GM12878 (cell line): ENCODE measurements at regions not wholly inside any gene's neighbourhood (a gene's known extent, or its start where the extent isn't known, plus 50 kb on each side); places are given as distances from the start of the nearest gene placed in this dataset.

Source experiments
- ATAC-seq: fragments of 200-7000 bp; cut with Tn5 transposase; 3 replicates; pipeline ENCODE4 v1.9.1; 2020; ENCODE audit warnings: mild to moderate bottlenecking, moderate library complexity
- BruUV-seq: library from RNA; stranded (reverse); fragments of 400-500 nt; replicated peaks from 2 replicates; lab custom pipeline; 2021; lab: Mats Ljungman, UMichigan
- CTCF ChIA-PET: fragments of 300-600 bp; sonication (Branson Sonifier 250); formaldehyde crosslinking; extraction: SDS; loops from one replicate; lab custom pipeline; 2021; ENCODE audit warnings: inconsistent platforms; lab: Yijun Ruan, JAX
- POLR2A ChIA-PET: fragments of 350-600 bp; formaldehyde crosslinking; extraction: SDS; loops from one replicate; lab custom pipeline; 2021; ENCODE audit warnings: inconsistent platforms; lab: Charles Lee
- RAD21 ChIA-PET: fragments of 300-600 bp; sonication (Branson Sonifier 250); formaldehyde crosslinking; loops from one replicate; lab custom pipeline; 2023; ENCODE audit warnings: antibody characterized with exemption; ENCODE audit not compliant: unreplicated experiment; lab: Charles Lee
- SMC1A ChIA-PET: fragments of 300-600 bp; sonication (Branson Sonifier 250); formaldehyde crosslinking; loops from one replicate; lab custom pipeline; 2023; ENCODE audit not compliant: unreplicated experiment, uncharacterized antibody; lab: Charles Lee
- DNase-seq: peaks from one replicate; pipeline ENCODE4 v3.0.0-alpha.2; 2011; ENCODE audit warnings: low read depth, low spot score
- FAIRE-seq: peaks from 3 replicates; lab custom pipeline; 2011; peaks lifted over from hg19 to GRCh38; lab: Jason Lieb, UNC
- H2AFZ ChIP-seq: 2 replicates; pipeline ENCODE4 v1.6.0; 2011; ENCODE audit warnings: low read depth, low read length, control low read depth; ENCODE audit not compliant: control insufficient read depth
- H3K27ac ChIP-seq: 2 replicates; pipeline ENCODE4 v1.5.1; 2011; ENCODE audit warnings: control low read depth; ENCODE audit not compliant: control insufficient read depth, insufficient read depth
- H3K27me3 ChIP-seq, 2 experiments: replicated peaks in 1 of 2; 2 replicates each; pipeline versions ENCODE4 v1.6.0 to v1.6.1; 2011; ENCODE audit warnings: low read length in 1 of 2; ENCODE audit not compliant: control insufficient read depth in 2 of 2, insufficient read depth in 2 of 2
- H3K36me3 ChIP-seq, 2 experiments: 2 replicates each; pipeline ENCODE4 v1.5.1; 2011; ENCODE audit warnings: low read length in 1 of 2; ENCODE audit not compliant: control insufficient read depth in 2 of 2, insufficient read depth in 2 of 2
- H3K4me1 ChIP-seq: 2 replicates; pipeline ENCODE4 v1.6.1; 2011; ENCODE audit warnings: mild to moderate bottlenecking, low read length, moderate library complexity, mixed read lengths; ENCODE audit not compliant: control insufficient read depth, insufficient read depth
- H3K4me2 ChIP-seq: 2 replicates; pipeline ENCODE4 v1.6.0; 2011; ENCODE audit warnings: control low read depth; ENCODE audit not compliant: control insufficient read depth, insufficient read depth
- H3K4me3 ChIP-seq: fragments of 200-600 bp; sonication (generic); 2 replicates; pipeline ENCODE4 v1.5.1; 2016
- H3K79me2 ChIP-seq: 2 replicates; pipeline ENCODE4 v1.6.0; 2011; ENCODE audit warnings: low read length; ENCODE audit not compliant: control insufficient read depth, insufficient read depth
- H3K9ac ChIP-seq: 2 replicates; pipeline ENCODE4 v1.8.0; 2011; ENCODE audit warnings: low read length, control low read depth, mixed read lengths; ENCODE audit not compliant: control insufficient read depth, insufficient read depth
- H3K9me3 ChIP-seq: replicated peaks from 3 replicates; pipeline ENCODE4 v1.5.1; 2011; ENCODE audit warnings: mild to moderate bottlenecking, low read length; ENCODE audit not compliant: control insufficient read depth, insufficient read depth
- H4K20me1 ChIP-seq: 2 replicates; pipeline ENCODE4 v1.6.0; 2011; ENCODE audit not compliant: control insufficient read depth, insufficient read depth
- ATF3 ChIP-seq: IDR thresholded peaks from 2 replicates; pipeline ENCODE4 v1.6.1; 2011; ENCODE audit warnings: low read depth, mild to moderate bottlenecking, low read length, moderate library complexity, borderline replicate concordance; ENCODE audit errors: extremely low read depth
- EZH2 ChIP-seq: IDR thresholded peaks from 2 replicates; pipeline ENCODE4 v1.6.1; 2012; ENCODE audit warnings: low read depth, mild to moderate bottlenecking, control low read depth, inconsistent platforms, low read length, borderline replicate concordance; ENCODE audit not compliant: control insufficient read depth
- GATAD2B ChIP-seq: fragments of 450-650 bp; conservative IDR thresholded peaks from 2 replicates; pipeline ENCODE4 v1.6.1; 2017; ENCODE audit warnings: low read depth, mild to moderate bottlenecking, moderate library complexity
- MEF2A ChIP-seq: IDR thresholded peaks from 2 replicates; pipeline ENCODE4 v1.6.1; 2011; ENCODE audit warnings: low read depth, mild to moderate bottlenecking, low read length, moderate library complexity; ENCODE audit not compliant: insufficient read depth
- RAD51 ChIP-seq: fragments of 450-650 bp; IDR thresholded peaks from 2 replicates; pipeline ENCODE4 v1.6.1; 2016; ENCODE audit warnings: moderate library complexity, mild to moderate bottlenecking, inconsistent platforms
- SKIL ChIP-seq: fragments of 450-650 bp; IDR thresholded peaks from 2 replicates; pipeline ENCODE4 v1.6.1; 2017; ENCODE audit warnings: mild to moderate bottlenecking, low read depth, inconsistent platforms; ENCODE audit not compliant: poor library complexity, severe bottlenecking
- STAT3 ChIP-seq: IDR thresholded peaks from 2 replicates; pipeline ENCODE4 v1.6.1; 2011; ENCODE audit warnings: low read depth, low read length, improper control_type of control experiment
- ZBTB11 ChIP-seq: fragments of 450-650 bp; formaldehyde crosslinking; IDR thresholded peaks from 2 replicates; pipeline ENCODE4 v1.5.0; 2022; ENCODE audit warnings: mild to moderate bottlenecking, missing genetic modification characterization
- WGBS: methylation state at CpG from one replicate; pipeline ENCODE4 v1.1.6; 2016; ENCODE audit warnings: low lambda C conversion rate; ENCODE audit not compliant: insufficient replicate concordance, insufficient coverage; ENCODE audit errors: missing lambda C conversion rate; 5-methylcytosine and 5-hydroxymethylcytosine counted together
- in situ Hi-C: fragments of 300-500 bp; cut with MboI; formaldehyde crosslinking; loops from 9 replicates; pipeline ENCODE4 v1.14.3; 2018; ENCODE audit warnings: mixed read lengths
- intact Hi-C: fragments of 100-400 bp; cut with micrococcal nuclease; formaldehyde crosslinking; loops from one replicate; pipeline ENCODE4 v1.14.2; 2022; ENCODE audit not compliant: unreplicated experiment
- TF ChIP-seq, protein P1 (sequence below): fragments of 450-650 bp; IDR thresholded peaks from 2 replicates; pipeline ENCODE4 v1.6.1; 2016; ENCODE audit warnings: mild to moderate bottlenecking
- TF ChIP-seq, protein P2 (sequence below): fragments of 450-650 bp; IDR thresholded peaks from 2 replicates; pipeline ENCODE4 v1.6.1; 2017; ENCODE audit warnings: low read depth, mild to moderate bottlenecking, moderate library complexity

DNA sequence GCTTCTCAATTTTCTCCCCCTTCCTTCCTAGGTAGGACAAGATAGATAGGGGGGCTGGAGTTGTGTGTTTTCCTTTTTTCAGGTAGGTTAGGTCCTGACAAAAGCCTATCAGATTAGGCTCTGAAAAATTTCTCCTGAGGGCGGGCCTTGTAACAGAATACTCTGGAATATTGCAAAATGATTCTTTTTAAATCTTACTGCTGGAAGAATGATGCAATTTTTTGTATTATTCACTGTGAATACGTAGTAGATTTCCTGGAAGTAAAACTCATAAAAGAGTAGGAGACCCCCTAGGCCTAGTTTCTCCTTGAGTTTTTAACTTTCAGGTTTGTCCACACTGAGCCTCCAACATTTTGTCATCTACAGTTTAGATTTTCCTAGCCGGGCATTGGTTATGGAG is 1701.8 kb downstream of the EFNA5 start:
- no peak for ATAC-seq
- no peak for DNase-seq
- POLR2A ChIA-PET: no interaction called here
- H3K9ac ChIP-seq: no peak overlapping the region
- no peak for FAIRE-seq
- H4K20me1 ChIP-seq: no peaks in the 10 kb centered on the region
- in situ Hi-C loops: no loop called here
- no peaks in the 10 kb centered on the region for H3K9me3 ChIP-seq
- H3K4me1 ChIP-seq: no peaks in the 10 kb centered on the region
- SMC1A ChIA-PET: interaction anchor here (1.2 kb wide), 1 partner anchor 9 kb away, joined by 5 read pairs; no protein-coding TSS in a partner anchor
- 24% methylated on average over 3 of the region's 3 CpGs for WGBS
- RAD21 ChIA-PET: no interaction called here
- intact Hi-C loops: no loop called here
- no peaks in the 10 kb centered on the region for H3K27me3 ChIP-seq
- BruUV-seq: no TSS peak
- H3K27ac ChIP-seq: no peak overlapping the region
- CTCF ChIA-PET: no interaction called here
- no peaks in the 10 kb centered on the region for H3K36me3 ChIP-seq
- H2AFZ ChIP-seq: no peak overlapping the region
- H3K4me2 ChIP-seq: no peak overlapping the region
- H3K4me3 ChIP-seq: no peak overlapping the region
- H3K79me2 ChIP-seq: no peaks in the 10 kb centered on the region
- TF ChIP-seq EZH2 (no peak), GATAD2B (no peak), SKIL (no peak), STAT3 (no peak), RAD51 (no peak), ZBTB11 (no peak), MEF2A (no peak), ATF3 (no peak)
- TF ChIP-seq, protein P1, sequence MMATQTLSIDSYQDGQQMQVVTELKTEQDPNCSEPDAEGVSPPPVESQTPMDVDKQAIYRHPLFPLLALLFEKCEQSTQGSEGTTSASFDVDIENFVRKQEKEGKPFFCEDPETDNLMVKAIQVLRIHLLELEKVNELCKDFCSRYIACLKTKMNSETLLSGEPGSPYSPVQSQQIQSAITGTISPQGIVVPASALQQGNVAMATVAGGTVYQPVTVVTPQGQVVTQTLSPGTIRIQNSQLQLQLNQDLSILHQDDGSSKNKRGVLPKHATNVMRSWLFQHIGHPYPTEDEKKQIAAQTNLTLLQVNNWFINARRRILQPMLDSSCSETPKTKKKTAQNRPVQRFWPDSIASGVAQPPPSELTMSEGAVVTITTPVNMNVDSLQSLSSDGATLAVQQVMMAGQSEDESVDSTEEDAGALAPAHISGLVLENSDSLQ: no peak
- TF ChIP-seq, protein P2, sequence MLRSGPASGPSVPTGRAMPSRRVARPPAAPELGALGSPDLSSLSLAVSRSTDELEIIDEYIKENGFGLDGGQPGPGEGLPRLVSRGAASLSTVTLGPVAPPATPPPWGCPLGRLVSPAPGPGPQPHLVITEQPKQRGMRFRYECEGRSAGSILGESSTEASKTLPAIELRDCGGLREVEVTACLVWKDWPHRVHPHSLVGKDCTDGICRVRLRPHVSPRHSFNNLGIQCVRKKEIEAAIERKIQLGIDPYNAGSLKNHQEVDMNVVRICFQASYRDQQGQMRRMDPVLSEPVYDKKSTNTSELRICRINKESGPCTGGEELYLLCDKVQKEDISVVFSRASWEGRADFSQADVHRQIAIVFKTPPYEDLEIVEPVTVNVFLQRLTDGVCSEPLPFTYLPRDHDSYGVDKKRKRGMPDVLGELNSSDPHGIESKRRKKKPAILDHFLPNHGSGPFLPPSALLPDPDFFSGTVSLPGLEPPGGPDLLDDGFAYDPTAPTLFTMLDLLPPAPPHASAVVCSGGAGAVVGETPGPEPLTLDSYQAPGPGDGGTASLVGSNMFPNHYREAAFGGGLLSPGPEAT: no peak
